B cell (primary cell): ENCODE measurements at regions not wholly inside any gene's neighbourhood (a gene's known extent, or its start where the extent isn't known, plus 50 kb on each side); places are given as distances from the start of the nearest gene placed in this dataset.

ENCODE experiments used
- ATAC-seq: fragments of 200-7000 bp; cut with Tn5 transposase; one replicate; pipeline ENCODE4 v1.10.0; 2021; ENCODE audit warnings: low read depth, mild to moderate bottlenecking, moderate number of reproducible peaks, moderate library complexity
- CTCF ChIA-PET: fragments of 350-600 bp; sonication (Branson Sonifier 250); formaldehyde crosslinking; loops from one replicate; lab custom pipeline; 2021; ENCODE audit warnings: antibody characterized with exemption, inconsistent platforms; lab: Charles Lee
- POLR2A ChIA-PET: fragments of 350-600 bp; sonication (Branson Sonifier 250); formaldehyde crosslinking; loops from one replicate; lab custom pipeline; 2021; ENCODE audit warnings: antibody characterized with exemption; lab: Charles Lee
- DNase-seq: peaks from one replicate; pipeline ENCODE4 v3.0.0; 2013
- H2AFZ ChIP-seq: 2 replicates; pipeline ENCODE4 v1.6.1; 2012; ENCODE audit warnings: mild to moderate bottlenecking, low read depth, low read length; ENCODE audit not compliant: insufficient read depth, poor library complexity, severe bottlenecking
- H3K27ac ChIP-seq, 2 donors: 1 replicate in 1 of 2; 2 replicates in 1 of 2; pipeline ENCODE4 v1.5.1; 2012 to 2013; ENCODE audit warnings: low read length in 2 of 2, mild to moderate bottlenecking in 2 of 2, moderate library complexity in 1 of 2
- H3K27me3 ChIP-seq, 4 experiments: fragments of 200-600 bp in 1 of 4; sonication (generic) in 1 of 4; replicated peaks in 1 of 4; 1 replicate in 2 of 4; 2 replicates in 2 of 4; pipeline versions ENCODE4 v1.6.1 to v1.7.0; 2013 to 2016; ENCODE audit warnings: low read length in 3 of 4, mild to moderate bottlenecking in 2 of 4, mixed read lengths in 1 of 4, moderate library complexity in 1 of 4; ENCODE audit not compliant: insufficient read depth in 4 of 4, control insufficient read depth in 3 of 4; ENCODE audit errors: control extremely low read depth in 1 of 4
- H3K36me3 ChIP-seq, 2 experiments: replicated peaks in 1 of 2; 1 replicate in 1 of 2; 2 replicates in 1 of 2; pipeline versions ENCODE4 v1.6.1 to v1.7.1; 2013; ENCODE audit warnings: low read length in 1 of 2; ENCODE audit not compliant: insufficient read depth in 2 of 2, control insufficient read depth in 1 of 2; ENCODE audit errors: control extremely low read depth in 1 of 2, extremely low read depth in 1 of 2
- H3K4me1 ChIP-seq, 2 donors: fragments of 200-600 bp in 1 of 2; sonication (generic) in 1 of 2; 1 replicate in 1 of 2; 2 replicates in 1 of 2; pipeline versions ENCODE4 v1.5.1 to v1.6.1; 2013 to 2017; ENCODE audit warnings: low read length in 2 of 2; ENCODE audit not compliant: control insufficient read depth in 2 of 2, insufficient read depth in 2 of 2
- H3K4me2 ChIP-seq: replicated peaks from 2 replicates; pipeline ENCODE3; 2012; ENCODE audit warnings: mild to moderate bottlenecking, low read depth, low read length; ENCODE audit not compliant: poor library complexity, severe bottlenecking
- H3K4me3 ChIP-seq, 5 experiments: fragments of 200-600 bp in 1 of 5; sonication (generic) in 1 of 5; 1 replicate in 3 of 5; 2 replicates in 2 of 5; pipeline versions ENCODE4 v1.5.1 to v1.7.0; 2011 to 2016; ENCODE audit warnings: low read length in 4 of 5, mild to moderate bottlenecking in 4 of 5, low read depth in 2 of 5, control low read depth in 1 of 5, moderate library complexity in 1 of 5; ENCODE audit not compliant: insufficient read depth in 1 of 5; ENCODE audit errors: control extremely low read depth in 1 of 5, extremely low read depth in 1 of 5
- H3K79me2 ChIP-seq: fragments of 200-600 bp; sonication (generic); one replicate; pipeline ENCODE4 v1.6.0; 2016; ENCODE audit warnings: low read length; ENCODE audit not compliant: control insufficient read depth, insufficient read depth
- H3K9ac ChIP-seq: fragments of 200-600 bp; sonication (generic); 2 replicates; pipeline ENCODE4 v1.6.1; 2017; ENCODE audit warnings: mild to moderate bottlenecking, low read length, moderate library complexity
- H3K9me3 ChIP-seq, 3 donors: one replicate each; pipeline versions ENCODE4 v1.6.1 to v1.7.1; 2013; ENCODE audit warnings: low read length in 2 of 3; ENCODE audit not compliant: control insufficient read depth in 2 of 3, insufficient read depth in 1 of 3; ENCODE audit errors: control extremely low read depth in 1 of 3
- H4K20me1 ChIP-seq: 2 replicates; pipeline ENCODE4 v1.6.0; 2012; ENCODE audit warnings: mild to moderate bottlenecking, low read length; ENCODE audit not compliant: insufficient read depth, control insufficient read depth, poor library complexity, severe bottlenecking
- H3K27ac Mint-ChIP-seq: one replicate; pipeline ENCODE4 v1.8.0; 2021; ENCODE audit warnings: mixed read lengths
- H3K27me3 Mint-ChIP-seq: one replicate; pipeline ENCODE4 v1.8.0; 2021; ENCODE audit warnings: mixed read lengths
- H3K4me1 Mint-ChIP-seq: one replicate; pipeline ENCODE4 v1.8.0; 2021; ENCODE audit warnings: mixed read lengths
- H3K4me3 Mint-ChIP-seq: one replicate; pipeline ENCODE4 v1.8.0; 2021; ENCODE audit warnings: mixed read lengths
- H3K9me3 Mint-ChIP-seq: one replicate; pipeline ENCODE4 v1.8.0; 2022; ENCODE audit warnings: mixed read lengths; ENCODE audit not compliant: insufficient read depth
- EZH2 ChIP-seq: IDR thresholded peaks from 2 replicates; pipeline ENCODE4 v1.6.1; 2012; ENCODE audit warnings: borderline replicate concordance, low read depth, mild to moderate bottlenecking, moderate library complexity, low read length; ENCODE audit not compliant: insufficient read depth, poor library complexity, severe bottlenecking
- WGBS: methylation state at CpG from one replicate; pipeline ENCODE4 v1.1.5; 2013; ENCODE audit warnings: missing lambda C conversion rate; ENCODE audit not compliant: insufficient coverage; 5-methylcytosine and 5-hydroxymethylcytosine counted together
- intact Hi-C: fragments of 100-400 bp; cut with micrococcal nuclease; formaldehyde crosslinking; loops from one replicate; pipeline ENCODE4 v1.10.0; 2022
- TF ChIP-seq, protein P1 (sequence below): fragments of 200-600 bp; IDR thresholded peaks from one replicate; pipeline ENCODE4 v1.8.0; 2022; ENCODE audit warnings: antibody characterized with exemption, mild to moderate bottlenecking

DNA sequence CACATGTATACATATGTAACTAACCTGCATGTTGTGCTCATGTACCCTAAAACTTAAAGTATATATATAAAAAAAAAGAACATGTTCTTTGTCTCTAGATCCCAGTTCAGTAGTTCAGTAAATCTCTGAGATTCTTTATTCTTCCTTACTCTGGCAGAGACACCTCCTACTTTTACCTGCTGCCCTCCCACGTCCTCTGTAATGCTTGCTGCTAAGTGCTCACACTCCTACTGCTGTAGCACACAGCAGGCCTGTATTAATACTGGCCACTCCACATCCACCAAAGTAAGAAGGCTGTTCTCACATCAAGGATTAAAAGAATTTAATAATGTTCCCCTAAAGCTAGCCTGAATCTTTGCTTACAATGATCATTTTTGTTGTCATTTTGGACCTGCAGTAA, 648.4 kb upstream of the EYS start:
- H4K20me1 ChIP-seq, result no peaks in the 10 kb centered on the region
- H2AFZ ChIP-seq, result no peak overlapping the region
- Mint-ChIP-seq H3K27ac (no peak overlapping the region), H3K4me1 (no peaks in the 10 kb centered on the region), H3K27me3 (no peaks in the 10 kb centered on the region), H3K9me3 (no peaks in the 10 kb centered on the region), H3K4me3 (no peak overlapping the region)
- no peak overlapping the region for H3K9ac ChIP-seq
- H3K27ac ChIP-seq, result no peak overlapping the region
- no peaks in the 10 kb centered on the region for H3K36me3 ChIP-seq
- intact Hi-C loops, result no loop called here
- no peaks in the 10 kb centered on the region for H3K9me3 ChIP-seq
- ChIA-PET POLR2A (no interaction called here), CTCF (no interaction called here)
- H3K4me3 ChIP-seq, result no peak overlapping the region
- H3K79me2 ChIP-seq, result no peaks in the 10 kb centered on the region
- 50% methylated on average over 1 of the region's 1 CpG for WGBS
- H3K4me1 ChIP-seq, result no peaks in the 10 kb centered on the region
- TF ChIP-seq EZH2, result no peak
- TF ChIP-seq, protein P1, sequence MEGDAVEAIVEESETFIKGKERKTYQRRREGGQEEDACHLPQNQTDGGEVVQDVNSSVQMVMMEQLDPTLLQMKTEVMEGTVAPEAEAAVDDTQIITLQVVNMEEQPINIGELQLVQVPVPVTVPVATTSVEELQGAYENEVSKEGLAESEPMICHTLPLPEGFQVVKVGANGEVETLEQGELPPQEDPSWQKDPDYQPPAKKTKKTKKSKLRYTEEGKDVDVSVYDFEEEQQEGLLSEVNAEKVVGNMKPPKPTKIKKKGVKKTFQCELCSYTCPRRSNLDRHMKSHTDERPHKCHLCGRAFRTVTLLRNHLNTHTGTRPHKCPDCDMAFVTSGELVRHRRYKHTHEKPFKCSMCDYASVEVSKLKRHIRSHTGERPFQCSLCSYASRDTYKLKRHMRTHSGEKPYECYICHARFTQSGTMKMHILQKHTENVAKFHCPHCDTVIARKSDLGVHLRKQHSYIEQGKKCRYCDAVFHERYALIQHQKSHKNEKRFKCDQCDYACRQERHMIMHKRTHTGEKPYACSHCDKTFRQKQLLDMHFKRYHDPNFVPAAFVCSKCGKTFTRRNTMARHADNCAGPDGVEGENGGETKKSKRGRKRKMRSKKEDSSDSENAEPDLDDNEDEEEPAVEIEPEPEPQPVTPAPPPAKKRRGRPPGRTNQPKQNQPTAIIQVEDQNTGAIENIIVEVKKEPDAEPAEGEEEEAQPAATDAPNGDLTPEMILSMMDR, result no peak
- DNase-seq (no peak), ATAC-seq (no peak)
- H3K27me3 ChIP-seq, result no peaks in the 10 kb centered on the region
- H3K4me2 ChIP-seq, result no peak overlapping the region

DNA sequence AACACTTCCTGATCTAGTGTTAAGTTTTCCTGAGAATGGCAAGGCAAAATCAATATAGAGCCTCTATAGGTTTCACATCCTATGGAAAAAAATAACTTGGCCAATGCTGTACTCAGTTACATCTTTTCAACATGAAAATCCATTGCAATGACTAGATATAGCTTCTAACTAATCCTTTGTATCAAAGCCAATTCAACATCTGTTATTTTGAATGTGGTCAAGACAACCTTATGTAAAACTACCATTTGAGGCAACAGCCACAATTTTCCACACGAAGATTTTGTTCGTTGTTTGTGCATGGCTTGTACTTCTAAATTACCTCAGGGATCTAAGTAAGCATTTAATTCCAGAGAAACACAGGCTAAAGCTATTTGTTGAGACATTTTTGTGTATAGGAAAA, 637.8 kb upstream of the EYS start:
- ChIA-PET POLR2A (no interaction called here), CTCF (no interaction called here)
- WGBS, result no CpG with 5 or more reads among the region's 2 CpGs
- Histone ChIP-seq H3K9ac (no peak overlapping the region), H3K9me3 (peaks cover 0 to 3% (median 0%) of the 10 kb centered on the region in 3 donors), H4K20me1 (no peaks in the 10 kb centered on the region), H3K27ac (no peak overlapping the region), H3K4me3 (no peak overlapping the region), H3K4me1 (no peaks in the 10 kb centered on the region), H3K79me2 (no peaks in the 10 kb centered on the region), H3K36me3 (no peaks in the 10 kb centered on the region), H2AFZ (no peak overlapping the region), H3K27me3 (no peaks in the 10 kb centered on the region), H3K4me2 (no peak overlapping the region)
- no peak overlapping the region for H3K27ac Mint-ChIP-seq
- TF ChIP-seq EZH2, result no peak
- ATAC-seq (no peak), DNase-seq (no peak)
- H3K4me1 Mint-ChIP-seq, result no peaks in the 10 kb centered on the region
- intact Hi-C loops, result no loop called here
- H3K4me3 Mint-ChIP-seq, result no peak overlapping the region
- no peaks in the 10 kb centered on the region for H3K27me3 Mint-ChIP-seq
- peaks cover 6% of the 10 kb centered on the region for H3K9me3 Mint-ChIP-seq
